Skeletal muscle tissue (tissue), 3 donors: ENCODE measurements at regions not wholly inside any gene's neighbourhood (a gene's known extent, or its start where the extent isn't known, plus 50 kb on each side); places are given as distances from the start of the nearest gene placed in this dataset.

Experiments
- H3K27ac ChIP-seq: one replicate; pipeline ENCODE4 v1.7.0; 2013; ENCODE audit warnings: mild to moderate bottlenecking, low read depth, low read length, inconsistent platforms
- H3K27me3 ChIP-seq, 3 donors: one replicate each; pipeline ENCODE4 v1.7.0; 2013; ENCODE audit warnings: low read length in 3 of 3; ENCODE audit not compliant: control insufficient read depth in 3 of 3, insufficient read depth in 3 of 3
- H3K36me3 ChIP-seq, 3 donors: one replicate each; pipeline ENCODE4 v1.7.0; 2013; ENCODE audit warnings: low read length in 3 of 3; ENCODE audit not compliant: control insufficient read depth in 3 of 3, insufficient read depth in 3 of 3
- H3K4me1 ChIP-seq, 3 donors: one replicate each; pipeline ENCODE4 v1.7.0; 2013; ENCODE audit warnings: low read length in 3 of 3, mild to moderate bottlenecking in 3 of 3; ENCODE audit not compliant: control insufficient read depth in 3 of 3, insufficient read depth in 3 of 3
- H3K4me3 ChIP-seq, 3 donors: one replicate each; pipeline ENCODE4 v1.7.0; 2013; ENCODE audit warnings: low read length in 3 of 3
- H3K9ac ChIP-seq, 3 donors: one replicate each; pipeline ENCODE4 v1.7.0; 2013; ENCODE audit warnings: low read length in 3 of 3, mild to moderate bottlenecking in 3 of 3, moderate library complexity in 2 of 3, low read depth in 1 of 3
- H3K9me3 ChIP-seq, 3 donors: one replicate each; pipeline ENCODE4 v1.7.0; 2013; ENCODE audit warnings: low read length in 3 of 3; ENCODE audit not compliant: control insufficient read depth in 3 of 3
- donor health status: Osteomylitis.

GRCh38 chr3:40731445-40731844, 206.7 kb downstream of the ZNF621 start:
- Histone ChIP-seq H3K27me3 (no peaks in the 10 kb centered on the region), H3K4me1 (no peaks in the 10 kb centered on the region), H3K4me3 (no peak overlapping the region), H3K9ac (no peak overlapping the region), H3K27ac (no peak overlapping the region), H3K36me3 (no peaks in the 10 kb centered on the region), H3K9me3 (peaks cover 0 to 3% (median 0%) of the 10 kb centered on the region in 3 donors)

GRCh38 chr3:40736943-40737342, 212.2 kb downstream of the ZNF621 start:
- H3K27ac ChIP-seq, result no peak overlapping the region
- no peaks in the 10 kb centered on the region for H3K27me3 ChIP-seq
- no peak overlapping the region for H3K4me3 ChIP-seq
- H3K9ac ChIP-seq, result no peak overlapping the region
- H3K36me3 ChIP-seq, result no peaks in the 10 kb centered on the region
- H3K9me3 ChIP-seq, result peaks cover 0 to 2% (median 0%) of the 10 kb centered on the region in 3 donors
- peaks cover 0 to under 1% (median 0%) of the 10 kb centered on the region in 3 donors for H3K4me1 ChIP-seq

GRCh38 chr3:40737343-40737742, 212.6 kb downstream of the ZNF621 start:
- H3K4me3 ChIP-seq, result no peak overlapping the region
- no peaks in the 10 kb centered on the region for H3K36me3 ChIP-seq
- H3K27ac ChIP-seq, result no peak overlapping the region
- H3K4me1 ChIP-seq, result peaks cover 0 to 3% (median 0%) of the 10 kb centered on the region in 3 donors
- H3K27me3 ChIP-seq, result no peaks in the 10 kb centered on the region
- no peaks in the 10 kb centered on the region for H3K9me3 ChIP-seq
- no peak overlapping the region for H3K9ac ChIP-seq

- H3K9ac ChIP-seq, result no peak overlapping the region
- peaks cover 0 to 3% (median 0%) of the 10 kb centered on the region in 3 donors for H3K4me1 ChIP-seq
- H3K36me3 ChIP-seq, result no peaks in the 10 kb centered on the region
- H3K4me3 ChIP-seq, result no peak overlapping the region
- H3K9me3 ChIP-seq, result no peaks in the 10 kb centered on the region
- no peaks in the 10 kb centered on the region for H3K27me3 ChIP-seq
- no peak overlapping the region for H3K27ac ChIP-seq
Observed at GRCh38 chr3:40739971-40740370, 215.2 kb downstream of the ZNF621 start.

DNA sequence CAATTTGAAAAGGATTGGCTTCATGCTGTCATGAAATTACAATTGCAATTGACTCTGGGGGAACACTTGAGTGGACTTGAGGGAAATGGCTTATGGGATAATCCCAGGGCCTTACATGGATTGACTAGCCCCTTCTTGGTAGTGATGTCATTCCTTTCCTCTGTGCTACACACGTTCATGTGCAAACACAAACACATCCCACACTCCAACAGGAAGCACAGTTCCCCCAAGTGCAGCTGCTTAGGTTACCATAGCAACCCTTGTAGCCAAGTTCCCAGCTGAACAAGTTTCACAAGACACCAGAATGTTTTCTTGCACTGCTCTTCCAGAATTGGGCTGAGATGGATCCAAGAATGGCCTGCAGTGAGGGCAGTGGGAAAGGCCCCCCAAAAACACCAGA, 217.0 kb downstream of the ZNF621 start:
- no peaks in the 10 kb centered on the region for H3K36me3 ChIP-seq
- H3K27me3 ChIP-seq, result no peaks in the 10 kb centered on the region
- H3K9ac ChIP-seq, result no peak overlapping the region
- no peak overlapping the region for H3K27ac ChIP-seq
- no peaks in the 10 kb centered on the region for H3K9me3 ChIP-seq
- peaks cover 0 to 3% (median 0%) of the 10 kb centered on the region in 3 donors for H3K4me1 ChIP-seq
- no peak overlapping the region for H3K4me3 ChIP-seq

- no peak overlapping the region for H3K4me3 ChIP-seq
- H3K27me3 ChIP-seq, result no peaks in the 10 kb centered on the region
- H3K36me3 ChIP-seq, result no peaks in the 10 kb centered on the region
- H3K9me3 ChIP-seq, result no peaks in the 10 kb centered on the region
- no peak overlapping the region for H3K27ac ChIP-seq
- no peak overlapping the region for H3K9ac ChIP-seq
- peaks cover 0 to 3% (median 0%) of the 10 kb centered on the region in 3 donors for H3K4me1 ChIP-seq
Observed at GRCh38 chr3:40745381-40746106, 220.8 kb downstream of the ZNF621 start.

DNA sequence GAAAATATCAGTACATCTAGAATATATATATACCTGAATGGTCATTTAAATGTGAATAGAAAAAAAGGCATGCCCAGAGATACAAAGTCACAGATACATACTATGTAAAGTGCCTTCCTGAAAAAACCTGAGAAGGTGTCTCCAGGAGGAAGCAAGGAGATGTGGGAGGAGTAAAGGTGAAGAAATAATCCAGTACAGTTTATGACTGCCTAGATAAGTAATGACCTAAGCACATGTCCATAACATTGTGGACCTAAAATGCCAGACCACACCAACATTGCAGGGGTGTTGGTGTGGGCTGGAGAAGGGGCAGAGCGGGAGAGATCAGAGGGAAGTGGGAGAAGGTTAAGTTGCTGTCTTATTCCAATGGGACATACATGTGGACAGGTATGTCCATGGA, 226.9 kb downstream of the ZNF621 start:
- H3K27me3 ChIP-seq, result no peaks in the 10 kb centered on the region
- no peak overlapping the region for H3K27ac ChIP-seq
- H3K36me3 ChIP-seq, result no peaks in the 10 kb centered on the region
- H3K4me3 ChIP-seq, result no peak overlapping the region
- no peaks in the 10 kb centered on the region for H3K9me3 ChIP-seq
- H3K4me1 ChIP-seq, result no peaks in the 10 kb centered on the region
- H3K9ac ChIP-seq, result no peak overlapping the region

DNA sequence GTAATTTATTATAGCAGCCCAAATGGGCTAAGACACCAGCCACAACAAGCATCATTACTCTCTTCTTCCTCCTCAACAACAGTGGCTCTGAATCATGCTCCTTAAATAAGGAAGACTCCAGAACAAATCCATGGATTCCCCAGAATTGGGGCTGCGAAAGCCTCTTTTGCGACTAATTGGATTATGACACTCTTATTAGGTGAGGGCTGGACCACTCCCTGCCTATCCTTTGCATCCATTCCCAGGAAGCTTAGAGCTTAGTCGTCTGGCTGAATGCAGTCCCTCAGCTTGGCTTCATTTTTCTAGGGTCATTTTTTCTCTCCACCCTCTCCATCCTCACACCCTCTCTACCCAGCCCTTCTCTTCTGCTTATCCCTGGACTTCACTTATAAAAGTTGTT, 227.7 kb downstream of the ZNF621 start:
- no peaks in the 10 kb centered on the region for H3K36me3 ChIP-seq
- no peak overlapping the region for H3K27ac ChIP-seq
- no peaks in the 10 kb centered on the region for H3K9me3 ChIP-seq
- H3K4me1 ChIP-seq, result no peaks in the 10 kb centered on the region
- no peaks in the 10 kb centered on the region for H3K27me3 ChIP-seq
- no peak overlapping the region for H3K4me3 ChIP-seq
- no peak overlapping the region for H3K9ac ChIP-seq

- no peaks in the 10 kb centered on the region for H3K27me3 ChIP-seq
- H3K4me3 ChIP-seq, result no peak overlapping the region
- no peaks in the 10 kb centered on the region for H3K9me3 ChIP-seq
- no peak overlapping the region for H3K9ac ChIP-seq
- no peaks in the 10 kb centered on the region for H3K36me3 ChIP-seq
- H3K27ac ChIP-seq, result no peak overlapping the region
- no peaks in the 10 kb centered on the region for H3K4me1 ChIP-seq
Observed at GRCh38 chr3:40753291-40753770, 228.6 kb downstream of the ZNF621 start.

GRCh38 chr3:40753951-40754350, 229.2 kb downstream of the ZNF621 start:
- H3K27ac ChIP-seq, result no peak overlapping the region

More at GRCh38 chr3:40753951-40754350, 229.2 kb downstream of the ZNF621 start:
- Histone ChIP-seq H3K4me1 (no peaks in the 10 kb centered on the region), H3K27me3 (no peaks in the 10 kb centered on the region), H3K4me3 (no peak overlapping the region), H3K9ac (no peak overlapping the region), H3K9me3 (no peaks in the 10 kb centered on the region), H3K36me3 (no peaks in the 10 kb centered on the region)
